ENCODE measurements at regions not wholly inside any gene's neighbourhood (a gene's known extent, or its start where the extent isn't known, plus 50 kb on each side); places are given as distances from the start of the nearest gene placed in this dataset.
"Not testable (repeated sequence)": the region's sequence is repeated elsewhere in the genome, so short reads cannot be mapped to it uniquely, and the experiment has no call there.

DNA sequence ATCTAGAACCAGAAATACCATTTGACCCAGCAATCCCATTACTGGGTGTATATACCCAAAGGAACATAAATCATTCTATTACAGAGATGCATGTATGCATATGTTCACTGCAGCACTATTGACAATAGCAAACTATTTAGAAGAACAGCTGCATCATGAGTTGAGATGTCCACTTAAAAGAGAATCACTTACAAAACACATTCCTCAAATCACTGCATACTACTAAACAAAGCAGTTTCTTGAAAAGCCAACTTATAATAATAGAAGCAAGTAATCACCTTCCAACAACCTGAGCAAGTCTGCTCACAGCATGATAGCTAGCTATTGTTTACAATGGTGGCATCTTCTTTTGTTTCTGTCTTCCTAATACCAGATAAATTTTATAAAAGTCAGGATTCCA is 454.7 kb upstream of the ADAMTS9 start:
- DNase-seq: no peak
- TF ChIP-seq GATA1 (IDR thresholded peaks at IDR 0.05; ENCODE audit: low read depth, low read length) (no peak), POLR2A (IDR thresholded peaks at IDR 0.05; ENCODE audit: low read length) (no peak)

GRCh38 chr3:65138556-65138955 is 450.8 kb upstream of the ADAMTS9 start:
- TF ChIP-seq GATA1 (IDR thresholded peaks at IDR 0.05; ENCODE audit: low read depth, low read length) (no peak), POLR2A (IDR thresholded peaks at IDR 0.05; ENCODE audit: low read length) (no peak)
- DNase-seq: no peak

DNA sequence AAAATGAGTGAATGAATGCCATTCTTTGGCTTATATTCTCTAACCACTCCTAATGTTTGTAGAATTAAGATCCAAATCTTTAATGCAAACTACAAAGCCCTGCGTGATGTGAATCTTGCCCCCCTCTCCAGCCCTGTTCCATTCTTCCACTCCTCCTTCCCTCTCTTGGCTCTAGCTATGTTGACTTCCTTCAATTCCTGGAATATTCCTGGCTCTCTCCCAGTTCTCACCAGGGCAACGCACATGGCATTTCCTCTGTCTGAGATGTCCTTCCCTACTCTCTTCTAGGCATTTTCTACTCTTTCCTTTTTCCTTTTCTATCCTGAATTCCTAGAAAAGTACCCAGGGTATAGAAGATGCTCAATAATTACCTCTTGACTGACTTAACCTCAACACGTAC is 446.0 kb upstream of the ADAMTS9 start:
- not testable (repeated sequence) for DNase-seq

DNA sequence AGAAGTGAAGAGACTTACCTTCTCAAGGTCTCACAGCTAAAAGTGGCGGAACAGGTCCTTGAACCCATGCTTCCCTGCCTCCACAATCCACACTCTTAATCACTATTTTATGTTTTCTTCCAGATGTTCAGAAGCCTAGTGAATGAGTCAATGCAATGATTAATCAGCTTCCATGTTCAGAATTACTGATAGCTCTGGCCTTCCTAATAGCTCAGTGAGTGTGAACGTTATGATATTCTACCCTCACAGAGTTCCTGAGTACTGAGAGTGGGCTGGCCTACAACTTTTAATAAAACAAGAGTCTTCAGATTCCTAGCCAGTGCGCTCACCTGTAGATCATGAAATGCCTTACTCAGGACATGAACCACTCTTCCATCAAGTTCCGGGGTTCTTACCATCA is 443.0 kb upstream of the ADAMTS9 start:
- DNase-seq: no peak
- no peak for TF ChIP-seq POLR2A (IDR thresholded peaks at IDR 0.05; ENCODE audit: low read length)
- TF ChIP-seq GATA1 (IDR thresholded peaks at IDR 0.05; ENCODE audit: low read depth, low read length): no peak

DNA sequence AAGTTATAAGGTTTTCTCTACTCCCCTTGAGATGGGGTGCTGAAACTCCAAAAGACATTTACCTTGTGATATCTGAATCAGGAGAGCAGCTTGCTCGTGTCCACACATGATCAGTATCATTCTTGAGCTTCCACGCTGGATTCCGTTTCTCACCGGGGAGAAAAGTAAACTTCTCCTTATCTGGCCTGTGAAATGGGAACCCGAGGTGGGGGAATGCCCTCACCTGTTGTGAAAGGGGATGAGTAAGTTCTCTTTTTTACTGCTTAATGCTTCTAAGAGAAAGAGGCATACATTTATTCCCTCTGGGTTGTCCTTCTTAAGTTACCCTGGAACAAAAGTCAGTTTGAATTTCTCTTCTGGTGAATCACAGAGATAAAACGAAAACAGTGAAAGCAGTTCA is 440.5 kb upstream of the ADAMTS9 start:
- TF ChIP-seq GATA1 (IDR thresholded peaks at IDR 0.05; ENCODE audit: low read depth, low read length) (no peak), POLR2A (IDR thresholded peaks at IDR 0.05; ENCODE audit: low read length) (no peak)
- DNase-seq: no peak

GRCh38 chr3:65126527-65127410 is 439.0 kb upstream of the ADAMTS9 start:
- no peak for TF ChIP-seq POLR2A (IDR thresholded peaks at IDR 0.05; ENCODE audit: low read length)
- no peak for TF ChIP-seq GATA1 (IDR thresholded peaks at IDR 0.05; ENCODE audit: low read depth, low read length)
- no peak for DNase-seq

DNA sequence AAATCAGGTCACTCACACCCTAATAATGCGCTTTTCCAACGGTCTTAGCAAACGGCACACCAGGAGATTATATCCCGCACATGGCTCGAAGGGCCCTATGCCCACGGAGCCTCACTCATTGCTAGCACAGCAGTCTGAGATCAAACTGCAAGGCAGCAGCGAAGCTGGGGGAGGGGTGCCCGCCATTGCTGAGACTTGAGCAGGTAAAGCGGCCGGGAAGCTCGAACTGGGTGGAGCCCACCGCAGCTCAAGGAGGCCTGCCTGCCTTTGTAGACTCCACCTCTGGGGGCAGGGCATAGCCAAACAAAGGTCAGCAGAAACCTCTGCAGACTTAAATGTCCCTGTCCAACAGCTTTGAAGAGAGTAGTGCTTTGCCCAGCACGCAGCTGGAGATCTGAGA is 432.4 kb upstream of the ADAMTS9 start:
- DNase-seq: not testable (repeated sequence)

DNA sequence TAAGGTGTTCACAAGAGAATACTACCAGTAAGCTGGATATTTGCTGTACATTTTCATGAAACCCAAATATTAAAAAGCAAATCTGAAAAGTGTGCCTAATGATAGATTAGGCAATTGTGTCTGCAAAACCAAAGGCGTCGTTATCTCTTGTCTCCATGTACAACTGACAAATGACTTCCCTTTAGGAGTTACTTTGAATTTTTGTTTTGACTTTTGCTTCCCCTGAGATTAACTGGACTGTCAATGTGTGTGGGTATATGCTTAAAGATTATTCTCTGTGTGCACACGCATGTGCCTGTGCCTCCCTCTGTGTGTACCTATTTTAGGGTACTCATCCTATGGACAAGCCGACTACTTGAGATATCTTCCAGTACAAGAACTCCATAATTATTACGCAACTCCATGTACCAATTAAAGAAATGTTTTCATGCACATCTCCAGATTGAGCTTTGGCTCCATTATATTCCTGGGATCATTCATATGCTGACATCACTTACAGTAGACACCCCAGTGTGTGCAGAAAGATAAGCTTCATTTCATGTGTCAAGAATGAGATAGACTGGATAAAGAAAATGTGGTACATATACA is 431.2 kb upstream of the ADAMTS9 start:
- no peak for TF ChIP-seq GATA1 (IDR thresholded peaks at IDR 0.05; ENCODE audit: low read depth, low read length)
- TF ChIP-seq POLR2A (IDR thresholded peaks at IDR 0.05; ENCODE audit: low read length): no peak
- DNase-seq: no peak

- TF ChIP-seq GATA1 (IDR thresholded peaks at IDR 0.05; ENCODE audit: low read depth, low read length) (no peak), POLR2A (IDR thresholded peaks at IDR 0.05; ENCODE audit: low read length) (no peak)
- no peak for DNase-seq
Measured at GRCh38 chr3:65114041-65114440, 426.2 kb upstream of the ADAMTS9 start.

- DNase-seq: no peak
- no peak for TF ChIP-seq POLR2A (IDR thresholded peaks at IDR 0.05; ENCODE audit: low read length)
- no peak for TF ChIP-seq GATA1 (IDR thresholded peaks at IDR 0.05; ENCODE audit: low read depth, low read length)
Measured at GRCh38 chr3:65112751-65113300, 425.0 kb upstream of the ADAMTS9 start.

DNA sequence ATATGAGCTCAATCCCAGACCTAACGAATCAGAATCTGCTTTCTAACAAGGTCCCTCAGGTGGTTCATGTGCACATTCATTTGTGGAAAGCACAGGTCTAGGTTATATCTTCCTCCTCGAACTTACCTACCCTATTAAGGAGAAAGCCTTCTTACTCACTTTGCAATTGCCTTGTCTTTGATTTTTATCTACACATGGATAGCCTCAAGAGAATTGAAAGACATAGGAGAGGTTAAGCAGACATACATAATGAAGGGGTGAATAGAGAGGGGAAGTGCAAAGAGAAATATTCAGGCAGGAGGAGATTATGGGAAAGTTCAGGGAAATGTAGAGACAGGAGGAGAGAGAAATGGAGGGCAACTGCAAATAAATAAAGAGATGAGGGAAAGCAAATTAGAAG is 422.9 kb upstream of the ADAMTS9 start:
- no peak for TF ChIP-seq POLR2A (IDR thresholded peaks at IDR 0.05; ENCODE audit: low read length)
- TF ChIP-seq GATA1 (IDR thresholded peaks at IDR 0.05; ENCODE audit: low read depth, low read length): no peak
- no peak for DNase-seq

- DNase-seq: no peak
- TF ChIP-seq POLR2A (IDR thresholded peaks at IDR 0.05; ENCODE audit: low read length): no peak
- TF ChIP-seq GATA1 (IDR thresholded peaks at IDR 0.05; ENCODE audit: low read depth, low read length): no peak
Measured at GRCh38 chr3:65109966-65110500, 422.2 kb upstream of the ADAMTS9 start.

DNA sequence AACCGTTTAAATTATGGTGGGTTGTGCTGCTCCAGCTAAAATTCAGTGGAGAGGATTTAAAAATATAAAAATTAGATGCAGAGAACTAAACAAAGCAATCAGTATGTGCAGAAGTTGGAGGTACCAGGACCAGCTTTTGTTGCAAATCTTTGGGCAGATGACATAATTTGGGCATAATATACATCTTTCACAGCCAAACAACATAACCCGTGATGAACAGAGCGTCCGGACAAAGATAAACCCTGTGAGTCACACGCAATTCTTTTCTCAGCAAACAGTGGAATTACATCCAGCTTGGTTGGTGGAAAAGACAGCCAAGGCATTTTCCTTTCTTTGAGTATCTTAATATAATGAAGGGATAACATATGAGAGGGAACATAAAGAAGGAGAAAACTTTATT is 419.4 kb upstream of the ADAMTS9 start:
- TF ChIP-seq POLR2A (IDR thresholded peaks at IDR 0.05; ENCODE audit: low read length): no peak
- TF ChIP-seq GATA1 (IDR thresholded peaks at IDR 0.05; ENCODE audit: low read depth, low read length): no peak
- DNase-seq: no peak

DNA sequence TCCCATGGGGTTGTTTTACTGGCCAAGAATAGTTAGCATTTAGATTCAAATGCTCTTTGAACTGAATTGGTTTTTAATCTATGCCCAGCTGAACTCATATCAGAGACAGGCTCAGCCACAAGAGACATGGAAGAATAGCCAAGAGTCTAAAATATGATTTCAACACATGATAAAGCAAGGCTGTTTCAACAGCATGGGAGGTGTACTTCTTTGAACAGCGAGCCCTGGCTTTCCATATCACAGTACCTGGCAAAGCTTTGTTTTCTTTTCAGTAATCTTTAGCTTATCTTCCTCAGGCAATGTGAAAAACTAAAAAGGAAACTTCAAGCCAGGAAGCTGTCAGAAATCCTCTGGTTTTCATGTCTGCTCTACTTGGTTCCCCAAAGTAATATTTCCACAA is 413.6 kb upstream of the ADAMTS9 start:
- no peak for DNase-seq
- no peak for TF ChIP-seq GATA1 (IDR thresholded peaks at IDR 0.05; ENCODE audit: low read depth, low read length)
- no peak for TF ChIP-seq POLR2A (IDR thresholded peaks at IDR 0.05; ENCODE audit: low read length)

DNA sequence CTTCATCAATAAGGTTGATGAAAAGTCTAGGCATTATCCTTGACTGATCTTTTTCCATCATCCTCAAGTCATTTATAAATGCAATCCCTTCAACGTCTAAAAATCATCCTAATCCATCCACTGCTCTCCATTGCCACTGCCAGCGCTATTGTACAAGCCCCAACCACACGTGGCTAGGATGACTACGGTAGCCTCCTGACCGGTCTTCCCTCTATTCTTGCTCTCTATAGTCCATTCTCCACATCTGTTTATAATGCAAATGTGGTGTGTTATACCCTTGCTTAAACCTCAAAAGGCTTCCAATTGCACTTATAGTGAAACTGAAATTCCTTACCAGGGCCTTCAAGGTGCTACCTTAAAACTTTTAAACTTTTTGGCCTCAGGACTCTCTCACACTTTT is 410.6 kb upstream of the ADAMTS9 start:
- TF ChIP-seq GATA1 (IDR thresholded peaks at IDR 0.05; ENCODE audit: low read depth, low read length): no peak
- no peak for TF ChIP-seq POLR2A (IDR thresholded peaks at IDR 0.05; ENCODE audit: low read length)
- no peak for DNase-seq
